HepG2 (cell line): ENCODE measurements at regions not wholly inside any gene's neighbourhood (a gene's known extent, or its start where the extent isn't known, plus 50 kb on each side); places are given as distances from the start of the nearest gene placed in this dataset.

Source experiments
- BRCA1 ChIP-seq: sonication (generic); formaldehyde crosslinking; IDR thresholded peaks from 2 replicates; pipeline ENCODE4 v1.4.0; 2020; ENCODE audit warnings: missing genetic modification reagents
- CAMTA2 ChIP-seq: sonication (generic); formaldehyde crosslinking; IDR thresholded peaks from 2 replicates; pipeline ENCODE4 v1.4.0; 2020; ENCODE audit warnings: mild to moderate bottlenecking, missing genetic modification reagents, borderline replicate concordance
- CTCF ChIP-seq: sonication (generic); formaldehyde crosslinking; IDR thresholded peaks from 2 replicates; pipeline ENCODE4 v1.5.0; 2020; ENCODE audit warnings: mild to moderate bottlenecking, missing genetic modification reagents, moderate library complexity
- EZH2 ChIP-seq: conservative IDR thresholded peaks from 2 replicates; pipeline ENCODE4 v1.6.1; 2012; ENCODE audit warnings: mild to moderate bottlenecking, low read depth, low read length, moderate library complexity
- ZBTB3 ChIP-seq: sonication (generic); formaldehyde crosslinking; IDR thresholded peaks from 2 replicates; pipeline ENCODE4 v1.4.0; 2020; ENCODE audit warnings: low read depth, mild to moderate bottlenecking, moderate library complexity, missing genetic modification reagents, borderline replicate concordance
- TF ChIP-seq, protein P1 (sequence below), 2 experiments: IDR thresholded peaks; 2 replicates each; pipeline ENCODE4 v1.6.1; 2011 to 2012; ENCODE audit warnings: low read length in 2 of 2, borderline replicate concordance in 1 of 2, low read depth in 1 of 2, mild to moderate bottlenecking in 1 of 2, moderate library complexity in 1 of 2

- TF ChIP-seq EZH2 (no peak), BRCA1 (CRISPR knock-in tag) (no peak), CAMTA2 (no peak), CTCF (CRISPR knock-in tag) (no peak), ZBTB3 (CRISPR knock-in tag) (no peak)
- TF ChIP-seq, protein P1, sequence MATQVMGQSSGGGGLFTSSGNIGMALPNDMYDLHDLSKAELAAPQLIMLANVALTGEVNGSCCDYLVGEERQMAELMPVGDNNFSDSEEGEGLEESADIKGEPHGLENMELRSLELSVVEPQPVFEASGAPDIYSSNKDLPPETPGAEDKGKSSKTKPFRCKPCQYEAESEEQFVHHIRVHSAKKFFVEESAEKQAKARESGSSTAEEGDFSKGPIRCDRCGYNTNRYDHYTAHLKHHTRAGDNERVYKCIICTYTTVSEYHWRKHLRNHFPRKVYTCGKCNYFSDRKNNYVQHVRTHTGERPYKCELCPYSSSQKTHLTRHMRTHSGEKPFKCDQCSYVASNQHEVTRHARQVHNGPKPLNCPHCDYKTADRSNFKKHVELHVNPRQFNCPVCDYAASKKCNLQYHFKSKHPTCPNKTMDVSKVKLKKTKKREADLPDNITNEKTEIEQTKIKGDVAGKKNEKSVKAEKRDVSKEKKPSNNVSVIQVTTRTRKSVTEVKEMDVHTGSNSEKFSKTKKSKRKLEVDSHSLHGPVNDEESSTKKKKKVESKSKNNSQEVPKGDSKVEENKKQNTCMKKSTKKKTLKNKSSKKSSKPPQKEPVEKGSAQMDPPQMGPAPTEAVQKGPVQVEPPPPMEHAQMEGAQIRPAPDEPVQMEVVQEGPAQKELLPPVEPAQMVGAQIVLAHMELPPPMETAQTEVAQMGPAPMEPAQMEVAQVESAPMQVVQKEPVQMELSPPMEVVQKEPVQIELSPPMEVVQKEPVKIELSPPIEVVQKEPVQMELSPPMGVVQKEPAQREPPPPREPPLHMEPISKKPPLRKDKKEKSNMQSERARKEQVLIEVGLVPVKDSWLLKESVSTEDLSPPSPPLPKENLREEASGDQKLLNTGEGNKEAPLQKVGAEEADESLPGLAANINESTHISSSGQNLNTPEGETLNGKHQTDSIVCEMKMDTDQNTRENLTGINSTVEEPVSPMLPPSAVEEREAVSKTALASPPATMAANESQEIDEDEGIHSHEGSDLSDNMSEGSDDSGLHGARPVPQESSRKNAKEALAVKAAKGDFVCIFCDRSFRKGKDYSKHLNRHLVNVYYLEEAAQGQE (IDR thresholded peaks at IDR 0.05; ENCODE audit: borderline replicate concordance in 1 of 2, low read depth in 1 of 2, low read length in 2 of 2): no peak
These were observed 308.7 kb downstream of the SAMD5 start for GRCh38 chr6:147817042-147817689.
